Loucy (cell line): ENCODE measurements at regions not wholly inside any gene's neighbourhood (a gene's known extent, or its start where the extent isn't known, plus 50 kb on each side); places are given as distances from the start of the nearest gene placed in this dataset.

Experiments used
- H2AFZ ChIP-seq: fragments of 200-600 bp; sonication (generic); 2 replicates; pipeline ENCODE4 v1.6.0; 2016; ENCODE audit warnings: antibody characterized with exemption, mild to moderate bottlenecking, low read length, moderate library complexity
- H3F3A ChIP-seq: fragments of 200-600 bp; 2 replicates; pipeline ENCODE4 v1.6.0; 2016; ENCODE audit warnings: antibody characterized with exemption, low read depth, mild to moderate bottlenecking
- H3K27me3 ChIP-seq: fragments of 200-600 bp; sonication (generic); 2 replicates; pipeline ENCODE4 v1.6.1; 2014; ENCODE audit warnings: low read length, mild to moderate bottlenecking; ENCODE audit not compliant: insufficient read depth, poor library complexity, severe bottlenecking
- H3K36me3 ChIP-seq: fragments of 200-600 bp; sonication (generic); 2 replicates; pipeline ENCODE4 v1.6.1; 2016; ENCODE audit warnings: low read length; ENCODE audit not compliant: insufficient read depth
- H3K4me1 ChIP-seq: fragments of 200-600 bp; sonication (generic); 2 replicates; pipeline ENCODE4 v1.5.1; 2014; ENCODE audit warnings: low read length, mild to moderate bottlenecking; ENCODE audit not compliant: insufficient read depth, poor library complexity, severe bottlenecking
- H3K4me2 ChIP-seq: fragments of 200-600 bp; sonication (generic); 2 replicates; pipeline ENCODE4 v1.6.0; 2014; ENCODE audit warnings: antibody characterized with exemption, low read length, low read depth, mild to moderate bottlenecking; ENCODE audit not compliant: poor library complexity, severe bottlenecking
- H3K4me3 ChIP-seq: fragments of 200-600 bp; sonication (generic); 2 replicates; pipeline ENCODE4 v1.5.1; 2014; ENCODE audit warnings: low read length, mild to moderate bottlenecking, mixed read lengths; ENCODE audit not compliant: poor library complexity, severe bottlenecking
- H3K79me2 ChIP-seq: fragments of 200-600 bp; sonication (generic); 2 replicates; pipeline ENCODE4 v1.6.1; 2014; ENCODE audit warnings: low read length; ENCODE audit not compliant: insufficient read depth
- H3K9ac ChIP-seq: fragments of 200-600 bp; sonication (generic); 2 replicates; pipeline ENCODE4 v1.6.0; 2014; ENCODE audit warnings: mild to moderate bottlenecking, low read depth, low read length, moderate library complexity; ENCODE audit not compliant: poor library complexity, severe bottlenecking
- H3K9me2 ChIP-seq: fragments of 200-600 bp; sonication (generic); replicated peaks from 2 replicates; pipeline ENCODE4 v1.6.1; 2016; ENCODE audit warnings: low read depth, low read length, mixed read lengths
- H3K9me3 ChIP-seq: fragments of 200-600 bp; sonication (generic); 2 replicates; pipeline ENCODE4 v1.6.1; 2014; ENCODE audit warnings: mild to moderate bottlenecking, antibody characterized with exemption, low read length, low read depth; ENCODE audit not compliant: insufficient read depth
- H4K20me1 ChIP-seq: fragments of 200-600 bp; sonication (generic); 2 replicates; pipeline ENCODE4 v1.6.0; 2014; ENCODE audit warnings: antibody characterized with exemption, low read length, mild to moderate bottlenecking; ENCODE audit not compliant: insufficient read depth, poor library complexity, severe bottlenecking
- CTCF ChIP-seq: fragments of 200-600 bp; sonication (generic); conservative IDR thresholded peaks from 2 replicates; pipeline ENCODE4 v1.5.1; 2014; ENCODE audit warnings: mild to moderate bottlenecking, antibody characterized with exemption, low read length
- EZH2phosphoT487 ChIP-seq: fragments of 200-600 bp; IDR thresholded peaks from 2 replicates; pipeline ENCODE4 v1.6.1; 2018; ENCODE audit warnings: antibody characterized with exemption, mild to moderate bottlenecking, moderate library complexity, borderline replicate concordance

GRCh38 chr10:4488904-4489303, 337.1 kb upstream of the AKR1E2 start:
- H2AFZ ChIP-seq: no peak overlapping the region
- H3K36me3 ChIP-seq: no peaks in the 10 kb centered on the region
- H3K4me2 ChIP-seq: no peak overlapping the region
- H3K9me2 ChIP-seq: no peaks in the 10 kb centered on the region
- no peak overlapping the region for H3K4me3 ChIP-seq
- no peaks in the 10 kb centered on the region for H4K20me1 ChIP-seq
- TF ChIP-seq EZH2phosphoT487 (no peak), CTCF (no peak)
- H3K27me3 ChIP-seq: no peaks in the 10 kb centered on the region
- no peaks in the 10 kb centered on the region for H3K4me1 ChIP-seq
- no peaks in the 10 kb centered on the region for H3F3A ChIP-seq
- H3K79me2 ChIP-seq: no peaks in the 10 kb centered on the region
- H3K9ac ChIP-seq: no peak overlapping the region
- no peaks in the 10 kb centered on the region for H3K9me3 ChIP-seq

GRCh38 chr10:4485636-4486035, 340.4 kb upstream of the AKR1E2 start:
- H3K9me3 ChIP-seq: peaks cover 4% of the 10 kb centered on the region; the same call in 1 of the 2 replicates
- H3K27me3 ChIP-seq: no peaks in the 10 kb centered on the region
- no peaks in the 10 kb centered on the region for H3K79me2 ChIP-seq
- no peak for TF ChIP-seq CTCF
- no peak for TF ChIP-seq EZH2phosphoT487
- no peaks in the 10 kb centered on the region for H3K36me3 ChIP-seq
- no peaks in the 10 kb centered on the region for H3K9me2 ChIP-seq
- no peak overlapping the region for H3K4me2 ChIP-seq
- H3K4me3 ChIP-seq: no peak overlapping the region
- no peaks in the 10 kb centered on the region for H4K20me1 ChIP-seq
- no peak overlapping the region for H3K9ac ChIP-seq
- H3F3A ChIP-seq: no peaks in the 10 kb centered on the region
- no peak overlapping the region for H2AFZ ChIP-seq
- no peaks in the 10 kb centered on the region for H3K4me1 ChIP-seq

DNA sequence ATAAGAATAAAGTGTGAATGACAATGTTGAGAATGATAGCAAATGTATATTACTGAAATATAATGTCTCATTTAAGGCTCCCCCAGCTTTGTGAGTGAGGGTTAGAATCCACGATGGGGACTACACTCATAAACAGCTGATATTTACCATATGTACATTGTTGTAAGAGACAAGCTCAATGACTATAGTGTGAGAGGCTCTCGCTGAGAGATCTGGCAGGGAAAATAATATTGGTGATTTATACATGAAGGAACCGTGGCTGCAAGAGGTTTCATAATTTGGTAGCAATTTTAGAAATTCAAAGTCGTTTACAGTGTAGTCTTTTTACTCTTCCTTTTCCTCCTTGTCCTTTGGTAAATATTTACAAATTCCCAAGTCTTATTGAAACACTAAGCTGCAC, 342.2 kb upstream of the AKR1E2 start:
- Histone ChIP-seq H3K79me2 (no peaks in the 10 kb centered on the region), H3K4me2 (no peak overlapping the region), H3K9ac (no peak overlapping the region), H3K36me3 (no peaks in the 10 kb centered on the region), H3F3A (no peaks in the 10 kb centered on the region), H3K4me1 (no peaks in the 10 kb centered on the region), H4K20me1 (no peaks in the 10 kb centered on the region), H3K27me3 (no peaks in the 10 kb centered on the region), H3K4me3 (no peak overlapping the region), H3K9me2 (no peaks in the 10 kb centered on the region), H3K9me3 (peaks cover 4% of the 10 kb centered on the region; the same call in 1 of the 2 replicates), H2AFZ (no peak overlapping the region)
- TF ChIP-seq CTCF (no peak), EZH2phosphoT487 (no peak)
